Occipital lobe (tissue), 1 donor: ENCODE measurements at regions not wholly inside any gene's neighbourhood (a gene's known extent, or its start where the extent isn't known, plus 50 kb on each side); places are given as distances from the start of the nearest gene placed in this dataset.
"Not testable (repeated sequence)": the region's sequence is repeated elsewhere in the genome, so short reads cannot be mapped to it uniquely, and the experiment has no call there.

ENCODE experiments used
- DNase-seq: peaks from one replicate; lab custom pipeline; 2025; lab: John Stamatoyannopoulos, UW

DNA sequence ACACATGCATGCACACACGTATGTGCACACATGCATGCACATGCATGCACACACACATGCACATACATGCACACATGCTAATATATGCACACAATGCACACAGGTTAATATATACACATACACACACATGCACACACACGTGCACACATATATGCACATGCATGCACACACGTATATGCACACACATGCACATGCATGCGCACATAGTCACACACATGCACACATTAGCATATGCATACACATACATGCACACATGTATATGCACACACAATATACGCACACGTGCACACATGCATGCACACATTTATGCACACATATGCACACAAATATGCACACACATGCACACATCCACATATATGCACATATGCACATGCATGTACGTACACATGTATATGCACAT is 506.8 kb downstream of the MATN1 start:
- DNase-seq: no peak

DNA sequence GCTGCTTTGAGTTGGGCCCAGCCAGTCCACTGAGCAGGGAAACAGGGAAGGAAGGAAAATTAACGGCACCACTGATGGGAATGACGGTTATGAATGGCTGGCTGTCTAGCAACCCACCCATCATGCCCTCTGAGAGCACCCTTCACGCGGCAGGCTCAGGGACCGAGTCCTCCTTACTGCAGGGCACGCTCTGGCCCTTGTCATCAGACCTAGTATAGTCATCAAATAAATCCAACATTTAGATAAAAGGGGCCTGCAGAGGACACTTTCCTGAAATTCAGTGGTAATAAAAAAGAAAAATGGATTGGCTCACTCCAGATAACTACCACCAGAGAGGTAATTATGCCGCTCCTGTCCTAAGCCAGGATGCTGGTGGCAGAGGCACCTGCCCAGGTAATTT is 509.4 kb downstream of the MATN1 start:
- no peak for DNase-seq

DNA sequence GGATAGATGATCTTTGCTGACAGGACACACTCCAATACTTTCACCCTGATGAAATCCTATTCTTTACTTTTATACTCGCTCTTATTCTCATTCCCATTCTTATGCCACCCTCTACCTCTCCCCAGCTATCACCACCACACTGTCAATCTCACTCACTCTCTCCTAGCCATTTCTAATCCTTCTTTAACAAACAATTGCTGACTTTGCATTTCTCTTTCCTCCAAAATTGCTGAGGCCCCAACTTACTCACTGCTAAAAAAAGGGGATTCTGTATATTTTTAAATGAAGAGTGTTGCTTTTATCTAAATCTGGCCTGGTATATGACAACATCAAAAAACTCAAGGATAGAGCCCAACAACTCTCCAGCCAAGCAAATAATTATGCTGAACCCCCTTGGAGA is 515.4 kb downstream of the MATN1 start:
- DNase-seq: not testable (repeated sequence)

DNA sequence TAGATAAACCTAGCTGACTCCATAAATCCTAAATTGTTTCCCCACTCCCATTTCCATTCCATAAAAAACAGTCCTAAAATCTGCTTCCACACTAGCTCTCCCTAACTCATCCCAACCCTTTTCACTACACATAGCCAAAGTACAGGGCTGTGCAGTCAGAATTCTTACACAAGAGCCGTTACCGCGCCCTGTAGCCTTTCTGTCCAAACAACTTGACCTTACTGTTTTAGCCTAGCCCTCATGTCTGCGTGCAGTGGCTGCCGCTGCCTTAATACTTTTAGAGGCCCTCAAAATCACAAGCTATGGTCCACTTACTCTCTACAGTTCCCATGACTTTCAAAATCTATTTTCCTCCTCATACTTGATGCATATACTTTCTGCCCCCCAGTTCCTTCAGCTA is 516.8 kb downstream of the MATN1 start:
- DNase-seq: not testable (repeated sequence)

DNA sequence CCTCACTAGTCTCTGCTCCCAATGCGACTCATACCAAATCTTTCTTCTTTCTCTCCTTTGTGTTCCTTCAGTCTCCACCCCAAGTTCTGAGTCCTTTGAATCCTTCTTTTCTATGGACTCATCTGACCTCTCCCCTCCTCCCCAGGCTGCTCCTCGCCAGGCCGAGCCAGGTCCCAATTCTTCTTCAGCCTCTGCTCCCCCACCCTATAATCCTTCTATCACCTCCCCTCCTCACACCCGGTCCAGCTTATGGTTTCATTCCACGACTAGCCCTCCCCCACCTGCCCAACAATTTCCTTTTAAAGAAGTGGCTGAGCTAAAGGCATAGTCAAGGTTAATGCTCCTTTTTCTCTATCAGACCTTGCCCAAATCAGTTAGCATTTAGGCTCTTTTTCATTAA is 518.5 kb downstream of the MATN1 start:
- not testable (repeated sequence) for DNase-seq

DNA sequence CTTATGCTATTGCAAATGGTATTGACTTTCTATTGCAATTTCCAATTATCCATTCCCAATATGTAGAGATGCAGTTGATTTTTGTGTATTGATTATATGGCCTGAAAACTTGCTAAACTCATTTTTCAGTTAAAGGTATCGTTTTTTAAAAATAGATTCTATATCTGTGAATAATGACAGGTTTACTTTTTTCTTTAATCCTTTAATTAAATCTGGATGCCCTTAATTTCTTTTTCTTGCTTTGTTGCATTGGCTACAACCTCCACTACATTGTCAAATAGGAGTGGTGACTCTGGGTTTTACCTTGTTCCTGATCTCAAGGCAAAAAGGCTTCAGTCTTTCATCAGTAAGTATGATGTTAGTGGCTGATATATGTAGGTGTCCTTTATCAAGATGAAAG is 522.4 kb downstream of the MATN1 start:
- DNase-seq: no peak

DNA sequence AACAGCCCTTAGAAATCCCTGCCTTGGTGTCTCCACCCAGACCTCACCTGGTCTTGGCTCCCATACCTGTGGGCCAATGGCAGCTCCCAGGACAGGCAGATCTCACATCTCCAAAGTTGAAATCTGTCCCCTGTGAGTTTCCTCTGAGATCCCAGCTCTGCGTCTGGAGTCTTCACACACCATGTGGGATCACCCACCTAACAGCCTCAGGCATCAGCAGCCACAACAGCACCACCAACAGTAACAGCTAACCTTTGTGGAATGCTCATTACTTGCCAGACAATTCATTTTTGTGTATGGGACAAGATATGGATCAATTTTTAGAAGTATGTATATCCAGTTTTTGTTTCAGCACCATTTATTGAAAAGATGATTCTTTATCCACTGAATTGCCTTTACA is 523.2 kb downstream of the MATN1 start:
- DNase-seq: no peak

DNA sequence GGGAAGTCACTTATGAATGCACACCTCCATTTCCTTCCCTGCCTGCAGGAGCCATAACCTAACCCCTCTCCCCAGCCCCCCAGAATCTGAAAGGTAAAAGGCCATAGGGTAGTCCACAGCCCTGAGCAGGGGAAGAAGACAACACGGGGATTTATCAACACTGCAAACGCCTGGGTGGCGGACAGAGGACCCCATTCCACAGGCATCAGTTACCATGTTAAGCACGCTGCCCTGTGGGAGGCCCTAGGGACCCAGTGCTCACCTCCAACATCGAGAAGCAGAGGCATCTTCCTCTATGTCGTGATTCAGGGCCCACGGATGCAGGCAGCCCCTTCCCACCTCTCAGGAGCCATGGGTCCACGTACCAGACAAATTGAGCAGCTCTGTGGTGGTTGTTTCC is 523.8 kb downstream of the MATN1 start:
- no peak for DNase-seq

DNA sequence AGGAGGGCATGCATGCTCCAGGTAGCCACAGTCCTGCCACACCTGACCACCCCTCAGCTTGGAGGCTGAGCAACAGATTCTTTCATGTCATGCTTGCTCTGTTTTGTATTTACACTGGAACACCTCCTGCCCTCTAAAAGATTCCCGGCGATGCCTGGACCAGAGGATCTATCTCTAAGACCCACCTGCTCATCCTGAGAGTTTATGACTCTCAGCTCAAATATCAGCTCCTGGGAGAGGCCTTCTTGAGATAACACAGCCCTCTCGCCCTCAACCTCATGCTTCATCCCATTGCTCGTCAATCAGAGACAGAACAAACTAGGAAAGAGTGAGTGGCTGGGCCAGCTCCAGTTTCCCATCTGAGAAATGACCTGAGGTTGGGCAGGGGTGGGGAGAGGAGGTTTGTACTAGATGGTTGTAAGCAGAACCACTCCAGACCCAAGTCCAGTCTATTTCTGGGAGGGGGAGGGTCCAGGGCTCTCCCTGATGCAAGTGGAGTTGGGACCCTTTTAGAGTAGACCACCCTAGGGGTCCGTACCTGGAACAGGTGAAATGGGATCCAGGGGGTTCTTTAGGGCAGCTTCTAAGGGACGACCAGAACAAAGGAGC is 524.5 kb downstream of the MATN1 start:
- no peak for DNase-seq

DNA sequence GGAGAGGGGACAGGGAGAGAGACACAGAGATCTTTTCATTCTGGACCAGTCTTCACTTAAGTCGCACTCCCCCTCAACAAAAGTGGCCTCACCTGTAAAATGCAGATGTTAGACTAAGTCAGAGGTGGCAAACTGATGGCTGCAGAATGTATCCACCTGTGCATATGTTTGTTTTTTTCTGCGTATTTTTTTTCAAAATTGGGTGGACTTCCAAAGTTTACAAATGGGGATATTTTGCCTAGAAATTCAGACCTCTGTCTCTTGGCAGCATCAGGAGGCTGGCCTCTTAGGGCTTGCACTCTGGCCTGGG is 525.0 kb downstream of the MATN1 start:
- DNase-seq: no peak

DNA sequence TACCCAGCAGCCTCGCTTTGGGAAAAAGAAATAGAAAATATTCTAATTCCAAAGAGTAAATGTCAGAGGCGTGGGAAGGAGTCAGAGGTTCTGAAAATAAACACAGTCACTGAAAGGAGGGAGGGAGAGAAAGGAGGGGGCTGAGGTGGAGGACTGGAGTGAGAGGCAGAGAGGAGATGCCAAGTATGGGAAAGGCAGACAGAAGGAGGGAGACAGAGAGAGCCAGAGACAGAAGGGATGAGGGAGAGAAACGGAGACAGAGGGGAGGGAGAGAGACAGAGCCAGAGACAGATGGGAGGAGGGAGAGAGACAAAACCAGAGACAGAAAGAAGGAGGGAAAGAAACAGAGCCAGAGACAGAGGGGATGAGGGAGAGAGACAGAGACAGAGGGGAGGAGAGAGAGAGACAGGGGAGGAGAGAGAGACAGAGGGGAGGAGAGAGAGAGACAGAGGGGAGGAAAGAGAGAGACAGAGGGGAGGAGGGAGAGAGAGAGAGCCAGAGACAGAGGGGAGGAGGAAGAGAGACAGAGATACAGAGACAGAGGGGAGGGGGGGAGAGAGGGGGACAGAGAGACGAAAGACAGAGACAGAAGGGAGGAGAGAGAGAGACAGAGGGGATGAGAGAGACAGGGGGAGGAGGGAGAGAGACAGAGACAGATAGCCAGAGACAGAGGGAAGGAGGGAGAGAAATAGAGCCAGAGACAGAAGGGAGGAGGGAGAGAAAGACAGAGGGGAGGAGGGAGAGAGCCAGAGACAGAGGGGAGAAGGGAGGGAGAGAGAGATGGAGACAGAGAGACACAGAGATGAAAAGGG is 525.5 kb downstream of the MATN1 start:
- no peak for DNase-seq

DNA sequence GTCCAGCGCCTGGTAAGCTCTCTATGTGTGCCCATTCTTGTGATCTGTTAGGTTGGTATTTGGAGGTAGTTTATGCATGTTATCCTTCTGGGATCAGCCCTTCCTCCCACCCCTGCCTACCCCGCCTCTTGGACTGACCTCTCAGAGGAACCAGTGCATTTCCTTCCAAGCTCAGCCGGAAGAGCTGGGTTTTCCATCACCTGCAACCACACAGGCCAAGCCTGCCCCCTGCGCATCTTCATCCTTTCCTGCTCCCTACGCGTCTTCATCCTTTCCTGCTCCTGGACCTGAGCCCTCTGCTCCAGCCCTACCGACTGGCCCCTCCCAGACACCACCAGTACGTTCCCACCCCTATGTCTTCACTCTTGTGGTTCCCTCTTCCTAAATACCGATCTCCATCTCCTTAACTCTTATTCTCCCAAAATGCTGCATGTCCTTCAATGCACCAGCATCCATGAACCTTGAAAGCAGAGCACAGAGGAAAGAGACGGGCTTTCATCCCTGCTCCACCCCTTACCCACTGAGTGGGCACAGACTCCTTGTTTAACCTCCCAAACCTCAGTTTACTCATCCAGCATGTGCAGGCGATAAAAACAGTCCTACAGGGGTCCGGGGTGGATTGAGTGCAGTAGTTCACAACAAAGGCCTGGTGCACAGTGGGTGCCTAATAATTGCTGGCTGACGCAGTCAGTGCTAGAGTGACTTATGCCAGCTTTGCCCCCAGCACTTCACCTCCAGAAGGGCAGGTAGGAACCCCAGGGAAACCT is 526.3 kb downstream of the MATN1 start:
- no peak for DNase-seq

DNA sequence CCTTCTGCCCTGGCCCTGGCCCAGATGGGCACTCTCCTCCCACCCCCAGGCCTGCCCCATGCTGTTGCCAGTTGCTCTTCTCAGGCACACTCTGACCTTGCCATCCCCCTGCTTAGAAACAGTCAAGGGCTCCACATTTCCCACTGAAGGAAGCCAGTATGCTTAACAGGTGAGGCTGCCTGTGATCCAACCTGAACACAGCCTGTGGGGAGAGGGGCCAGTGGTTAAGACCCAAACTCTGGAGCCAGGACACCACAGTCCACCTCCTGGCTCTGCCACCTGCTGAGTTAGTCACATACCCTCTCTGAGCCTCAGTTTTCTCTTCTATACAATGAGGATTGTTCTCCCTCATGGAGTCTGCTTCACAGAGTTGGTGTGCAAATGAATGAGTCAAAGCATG is 526.9 kb downstream of the MATN1 start:
- DNase-seq: no peak

DNA sequence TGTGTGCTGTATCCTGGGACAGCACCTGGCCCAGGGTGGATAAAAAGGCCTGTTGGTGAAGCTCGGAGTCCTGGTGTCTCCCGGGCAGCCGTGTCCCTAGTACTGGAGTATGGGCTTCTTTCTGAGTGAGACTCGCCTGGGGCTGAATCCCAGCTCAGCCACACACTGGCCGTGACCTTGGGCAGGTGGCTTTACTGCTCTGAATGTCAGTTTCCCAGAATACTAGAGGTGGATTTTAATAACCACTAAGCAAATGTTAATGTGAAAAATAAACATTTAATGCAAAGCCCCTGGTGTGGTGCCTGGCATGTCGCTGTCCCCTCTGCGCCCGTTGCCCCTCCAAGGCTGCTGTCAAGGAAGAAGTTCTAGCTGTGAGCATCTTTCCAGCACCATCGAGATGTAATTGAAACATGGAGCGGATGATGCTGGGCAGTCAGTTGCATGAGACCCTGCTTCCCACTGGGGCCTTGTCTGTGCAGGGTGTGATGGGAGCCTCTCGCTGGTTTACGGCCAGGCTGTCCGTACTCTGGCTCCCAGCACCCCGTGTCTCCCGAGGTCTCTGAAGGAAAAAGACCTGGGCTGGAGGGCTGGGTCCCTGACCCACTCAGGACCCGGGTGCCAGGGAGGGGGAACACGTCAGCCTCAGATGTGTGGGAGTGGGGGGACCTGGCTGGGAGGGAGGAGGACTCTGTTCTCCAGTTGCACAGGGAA is 527.8 kb downstream of the MATN1 start:
- DNase-seq: no peak

DNA sequence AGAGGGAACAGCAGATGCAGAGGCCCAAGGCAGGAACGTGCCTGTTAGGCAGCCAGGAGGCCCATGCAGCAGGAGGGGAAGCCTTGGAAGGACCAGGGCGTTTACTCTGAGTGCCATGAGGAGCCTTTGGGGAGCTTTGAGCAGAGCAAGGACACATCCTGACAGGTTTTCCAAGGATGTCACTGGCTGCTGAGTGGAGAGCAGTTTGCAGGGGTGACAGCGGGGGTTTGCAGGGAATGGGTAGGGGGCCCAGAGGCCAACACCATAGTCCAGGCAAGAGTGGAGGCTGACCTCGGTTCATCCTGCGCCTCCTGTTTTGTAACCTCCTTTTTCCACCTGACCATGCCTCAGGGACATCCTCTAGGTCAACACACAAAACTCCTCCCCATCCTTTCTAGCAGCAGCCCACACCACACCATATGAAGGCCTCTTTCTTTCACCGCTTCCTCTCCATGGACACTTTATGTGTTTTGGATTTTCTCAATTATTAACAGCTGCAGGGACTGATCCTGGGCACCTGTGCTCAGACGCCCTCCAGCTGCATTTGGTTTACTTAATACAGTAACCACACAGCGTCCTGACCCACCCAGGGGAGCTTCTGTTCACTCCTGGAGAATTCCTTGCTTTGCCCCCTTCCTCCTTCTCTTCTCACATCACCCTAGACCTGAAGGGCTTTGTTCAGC is 528.5 kb downstream of the MATN1 start:
- DNase-seq: no peak

DNA sequence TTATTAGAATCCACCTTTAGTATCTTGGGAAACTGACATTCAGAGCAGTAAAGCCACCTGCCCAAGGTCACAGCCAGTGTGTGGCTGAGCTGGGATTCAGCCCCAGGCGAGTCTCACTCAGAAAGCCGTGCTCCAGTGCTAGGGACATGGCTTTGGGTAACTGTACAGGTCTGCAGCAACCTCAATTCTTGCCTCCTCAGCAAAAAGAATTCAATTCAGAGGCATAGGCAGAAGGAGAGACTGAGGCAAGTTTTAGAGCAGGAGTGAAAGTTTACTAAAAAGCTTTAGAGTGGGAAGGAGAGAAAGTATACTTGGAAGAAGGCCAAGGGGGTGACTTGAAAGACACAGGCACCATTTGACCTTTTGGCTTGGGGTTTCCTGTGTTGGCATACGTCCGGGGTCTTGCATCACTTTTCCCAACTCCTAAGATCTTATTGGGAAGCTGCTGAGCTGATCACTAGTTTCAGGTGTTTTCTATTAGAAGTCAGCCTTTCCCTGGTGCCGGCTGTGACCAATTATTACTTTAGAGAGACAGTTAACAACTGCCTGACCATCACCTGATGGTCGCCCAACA is 529.3 kb downstream of the MATN1 start:
- no peak for DNase-seq

DNA sequence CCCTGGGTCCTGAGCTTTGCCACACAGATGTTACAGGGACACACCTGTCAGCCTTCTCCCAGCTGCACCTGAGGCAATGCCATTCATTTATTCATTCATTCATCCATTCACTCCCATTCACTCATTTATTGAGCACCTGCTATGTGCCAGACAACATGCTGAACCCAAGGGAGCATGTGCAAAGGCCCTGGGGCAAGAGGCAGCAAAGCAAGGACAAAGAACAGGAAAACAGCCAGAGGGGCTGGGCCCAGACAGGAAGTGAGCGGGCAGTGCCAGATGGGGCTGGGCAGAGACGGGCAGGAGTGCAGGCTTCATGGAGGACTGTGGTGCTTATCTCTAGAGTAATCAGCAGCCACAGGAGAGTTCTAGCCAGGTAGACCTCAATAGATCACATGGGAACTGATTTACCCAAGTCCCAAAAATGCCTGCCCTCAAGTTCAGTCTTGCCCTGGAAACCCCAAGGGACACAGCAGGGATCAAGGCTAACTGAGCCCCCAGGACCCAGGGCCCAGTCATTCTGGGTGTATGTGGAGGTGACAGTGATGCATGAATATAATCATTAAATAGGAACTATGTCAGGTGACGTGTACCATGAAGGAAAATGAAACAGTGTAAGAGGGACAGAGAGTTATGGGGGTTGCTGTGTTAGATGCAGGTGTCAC is 530.3 kb downstream of the MATN1 start:
- no peak for DNase-seq

DNA sequence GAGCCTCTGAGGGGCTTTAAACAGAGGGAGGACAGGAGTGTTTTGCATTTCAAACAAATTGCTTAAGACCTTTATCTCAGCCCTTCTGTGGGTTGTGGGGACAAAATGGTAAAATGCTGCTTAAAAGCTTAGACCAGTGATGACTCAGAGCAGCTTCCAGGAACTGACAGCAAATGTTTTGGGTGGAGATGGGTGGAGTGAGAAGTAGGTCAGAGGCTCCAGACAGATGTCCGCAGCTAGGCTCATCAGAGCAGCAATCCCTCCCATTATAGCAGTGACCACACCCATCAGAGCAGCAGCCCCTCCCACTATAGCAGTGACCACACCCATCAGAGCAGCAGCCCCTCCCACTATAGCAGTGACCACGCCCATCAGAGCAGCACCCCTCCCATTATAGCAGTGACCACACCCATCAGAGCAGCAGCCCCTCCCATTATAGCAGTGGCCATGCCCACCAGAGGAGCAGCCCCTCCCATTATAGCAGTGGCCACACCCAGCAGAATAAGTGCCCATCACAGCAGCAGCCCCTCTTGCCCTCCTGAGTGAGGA is 532.2 kb downstream of the MATN1 start:
- no peak for DNase-seq

DNA sequence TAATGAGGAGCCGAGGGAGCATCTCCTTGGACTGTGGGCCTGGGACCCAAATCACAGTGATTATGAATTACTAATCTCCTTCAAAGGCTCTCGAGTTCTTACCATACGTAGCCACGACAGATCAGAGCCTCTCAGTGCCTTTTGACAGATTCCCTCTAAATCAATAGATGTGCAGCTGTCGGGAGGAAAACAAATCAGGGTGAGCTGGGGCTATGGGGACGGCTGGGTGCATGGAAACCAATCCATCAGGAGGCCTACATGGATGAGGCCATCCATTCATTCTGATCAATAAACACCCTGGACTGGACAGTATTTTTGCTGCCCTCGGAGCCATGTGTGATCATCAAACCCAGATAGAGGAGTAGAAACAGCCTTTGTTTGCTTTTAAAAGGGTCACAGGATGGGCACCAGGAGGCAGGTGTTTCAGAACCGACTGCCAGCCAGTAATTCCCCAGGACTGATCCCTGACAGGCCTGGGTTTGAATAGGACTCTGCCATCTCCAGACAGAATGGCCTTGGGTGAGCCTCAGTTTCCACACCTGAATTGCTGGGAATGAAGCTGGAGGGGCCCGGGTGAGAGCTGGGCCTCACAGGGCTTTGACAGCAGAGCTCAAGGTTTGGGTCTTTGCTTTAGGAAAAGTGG is 532.8 kb downstream of the MATN1 start:
- DNase-seq: no peak
